OCI-LY7 (cell line): ENCODE measurements at regions not wholly inside any gene's neighbourhood (a gene's known extent, or its start where the extent isn't known, plus 50 kb on each side); places are given as distances from the start of the nearest gene placed in this dataset.

Experiments
- BruUV-seq: library from RNA; stranded (reverse); fragments of 400-500 nt; replicated peaks from 2 replicates; lab custom pipeline; 2021; lab: Mats Ljungman, UMichigan
- CTCF ChIA-PET: fragments of 300-600 bp; sonication (Branson Sonifier 250); formaldehyde crosslinking; loops from one replicate; lab custom pipeline; 2022; ENCODE audit warnings: antibody characterized with exemption; ENCODE audit not compliant: unreplicated experiment; lab: Charles Lee
- POLR2A ChIA-PET: fragments of 300-600 bp; sonication (Branson Sonifier 250); formaldehyde crosslinking; loops from one replicate; lab custom pipeline; 2022; ENCODE audit warnings: antibody characterized with exemption; lab: Charles Lee
- DNase-seq: peaks from one replicate; pipeline ENCODE4 v3.0.0-alpha.2; 2015; ENCODE audit warnings: low spot score
- H2AFZ ChIP-seq: fragments of 200-600 bp; sonication (generic), shearing (Covaris generic); 2 replicates; pipeline ENCODE4 v1.6.1; 2014; ENCODE audit warnings: mild to moderate bottlenecking, antibody characterized with exemption, low read length, moderate library complexity
- H3K27ac ChIP-seq: fragments of 200-600 bp; sonication (generic); 2 replicates; pipeline ENCODE4 v1.5.1; 2014; ENCODE audit warnings: mixed run types, low read depth, mild to moderate bottlenecking, moderate library complexity, low read length, inconsistent platforms; ENCODE audit not compliant: poor library complexity, severe bottlenecking
- H3K36me3 ChIP-seq: fragments of 200-600 bp; sonication (generic); 2 replicates; pipeline ENCODE4 v1.6.1; 2014; ENCODE audit warnings: mild to moderate bottlenecking, antibody characterized with exemption, low read length, moderate library complexity, mixed read lengths; ENCODE audit not compliant: insufficient read depth
- H3K4me1 ChIP-seq: fragments of 200-600 bp; sonication (generic); 2 replicates; pipeline ENCODE4 v1.5.1; 2014; ENCODE audit warnings: mild to moderate bottlenecking, low read length; ENCODE audit not compliant: insufficient read depth, poor library complexity, severe bottlenecking
- H3K4me2 ChIP-seq: fragments of 200-600 bp; sonication (generic); 2 replicates; pipeline ENCODE4 v1.6.1; 2014; ENCODE audit warnings: mild to moderate bottlenecking, low read length
- H3K4me3 ChIP-seq: fragments of 200-600 bp; sonication (generic); 2 replicates; pipeline ENCODE4 v1.5.1; 2014; ENCODE audit warnings: mild to moderate bottlenecking, low read depth, low read length; ENCODE audit not compliant: poor library complexity, severe bottlenecking
- H3K79me2 ChIP-seq: fragments of 200-600 bp; sonication (generic); 2 replicates; pipeline ENCODE4 v1.6.1; 2016; ENCODE audit warnings: low read depth, mild to moderate bottlenecking, low read length, moderate library complexity, mixed read lengths; ENCODE audit not compliant: insufficient read depth
- H3K9me2 ChIP-seq: fragments of 200-600 bp; sonication (generic); 2 replicates; pipeline ENCODE4 v1.6.1; 2016; ENCODE audit warnings: mild to moderate bottlenecking, low read length, mixed read lengths; ENCODE audit not compliant: insufficient read depth
- H3K9me3 ChIP-seq: fragments of 200-600 bp; sonication (generic); 2 replicates; pipeline ENCODE4 v1.6.1; 2014; ENCODE audit warnings: mild to moderate bottlenecking, mixed run types, low read length, mixed read lengths
- H4K20me1 ChIP-seq: fragments of 200-600 bp; sonication (generic); 2 replicates; pipeline ENCODE4 v1.6.1; 2014; ENCODE audit warnings: mild to moderate bottlenecking, antibody characterized with exemption, low read length, moderate library complexity, mixed read lengths; ENCODE audit not compliant: insufficient read depth
- CTCF ChIP-seq: fragments of 200-600 bp; sonication (generic); conservative IDR thresholded peaks from 2 replicates; pipeline ENCODE4 v1.5.1; 2014; ENCODE audit warnings: mild to moderate bottlenecking, antibody characterized with exemption, low read length, moderate library complexity, mixed read lengths
- EZH2phosphoT487 ChIP-seq: fragments of 200-600 bp; sonication (generic); IDR thresholded peaks from 2 replicates; pipeline ENCODE4 v1.6.1; 2018; ENCODE audit warnings: low read depth, borderline replicate concordance, mild to moderate bottlenecking, mixed run types, antibody characterized with exemption, low read length, moderate library complexity, mixed read lengths
- intact Hi-C: fragments of 100-400 bp; cut with micrococcal nuclease; formaldehyde crosslinking; loops from one replicate; pipeline ENCODE4 v1.10.0; 2022; ENCODE audit not compliant: unreplicated experiment

DNA sequence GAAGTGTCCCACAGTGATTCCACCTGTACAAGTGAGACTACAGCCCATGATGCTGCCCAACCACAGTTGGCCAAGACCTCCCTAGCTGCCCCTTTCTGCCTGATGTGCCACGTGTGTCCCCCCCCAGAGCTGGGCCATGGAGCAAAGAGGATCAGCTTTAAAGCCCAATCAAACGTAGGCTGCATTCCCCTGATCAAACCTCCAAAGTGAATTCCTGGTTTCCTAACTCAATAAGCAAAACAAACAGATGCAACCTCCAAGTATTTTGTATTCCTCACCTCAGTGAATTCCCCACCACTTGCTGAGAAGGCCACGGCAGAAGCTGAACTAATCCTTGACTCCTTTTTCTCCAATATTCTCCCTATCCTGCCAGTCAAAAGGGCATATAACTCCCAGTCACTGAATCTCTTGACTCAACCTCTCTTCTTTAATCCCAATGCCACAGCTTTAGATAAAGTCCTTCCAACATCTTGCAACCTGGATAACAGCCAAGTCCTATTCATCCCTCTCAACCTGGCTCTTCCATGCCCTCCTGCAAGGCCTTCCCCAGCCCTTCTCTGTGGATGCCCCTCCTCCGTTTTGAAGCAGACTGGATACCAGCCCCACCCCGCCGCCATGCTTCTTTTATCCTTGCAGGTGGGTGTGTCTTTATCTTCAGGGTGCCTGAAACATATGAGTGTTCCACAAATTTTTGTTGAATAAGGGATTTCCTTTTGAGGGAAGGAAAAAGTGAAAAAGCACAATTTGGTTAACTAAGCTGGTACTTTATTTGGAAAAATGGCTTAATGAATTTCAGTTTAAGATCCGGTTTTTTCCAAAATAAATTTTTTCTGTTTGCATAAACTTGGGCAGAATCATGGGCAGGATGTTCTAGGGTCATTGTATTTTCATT lies 285.2 kb upstream of the MKLN1 start:
- H3K27ac ChIP-seq: no peak overlapping the region
- no peak for DNase-seq
- CTCF ChIA-PET: no interaction called here
- H3K4me3 ChIP-seq: no peak overlapping the region
- H3K36me3 ChIP-seq: peaks cover 44% of the 10 kb centered on the region
- H3K79me2 ChIP-seq: peaks cover 26% of the 10 kb centered on the region; the same call in 1 of the 2 replicates
- TF ChIP-seq EZH2phosphoT487: no peak
- no peak for TF ChIP-seq CTCF
- H3K9me2 ChIP-seq: no peaks in the 10 kb centered on the region
- BruUV-seq: no TSS peak
- no peaks in the 10 kb centered on the region for H3K9me3 ChIP-seq
- peaks cover 3% of the 10 kb centered on the region for H3K4me1 ChIP-seq
- no peak overlapping the region for H2AFZ ChIP-seq
- intact Hi-C loops: no loop called here
- no peak overlapping the region for H3K4me2 ChIP-seq
- H4K20me1 ChIP-seq: no peaks in the 10 kb centered on the region; the same call in 1 of the 2 replicates
- POLR2A ChIA-PET: interaction anchor here (0.6 to 1.4 kb wide), 4 partner anchors 10 to 283 kb away, joined by 3 to 5 read pairs (median 4); no protein-coding TSS in a partner anchor

DNA sequence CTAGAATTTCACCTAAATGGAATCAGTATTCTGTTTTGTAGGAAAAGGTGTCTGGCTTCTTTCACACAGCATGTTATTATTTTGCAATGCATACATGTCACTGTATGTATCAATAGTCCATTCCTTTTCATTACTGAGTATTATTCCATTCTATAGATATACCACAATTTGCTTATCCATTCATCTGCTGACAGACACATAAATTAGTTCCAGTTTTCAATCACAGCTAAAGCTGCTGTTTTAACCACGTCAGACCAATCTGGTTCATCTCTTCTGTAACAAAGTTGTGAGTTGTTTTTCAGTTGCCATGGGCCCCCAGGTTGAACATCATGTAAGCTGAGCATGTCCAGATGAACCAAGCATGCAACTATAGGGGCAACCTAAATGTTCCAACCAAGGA lies 282.1 kb upstream of the MKLN1 start:
- intact Hi-C loops: no loop called here
- TF ChIP-seq EZH2phosphoT487: no peak
- TF ChIP-seq CTCF: no peak
- no TSS peak for BruUV-seq
- POLR2A ChIA-PET: no interaction called here
- no peak overlapping the region for H3K4me2 ChIP-seq
- no peaks in the 10 kb centered on the region; the same call in 1 of the 2 replicates for H4K20me1 ChIP-seq
- no peak overlapping the region for H3K4me3 ChIP-seq
- H3K79me2 ChIP-seq: no peaks in the 10 kb centered on the region; the same call in 1 of the 2 replicates
- peaks cover 2% of the 10 kb centered on the region for H3K4me1 ChIP-seq
- CTCF ChIA-PET: no interaction called here
- peaks cover 33% of the 10 kb centered on the region for H3K36me3 ChIP-seq
- H3K9me2 ChIP-seq: no peaks in the 10 kb centered on the region
- H3K27ac ChIP-seq: no peak overlapping the region
- H3K9me3 ChIP-seq: no peaks in the 10 kb centered on the region
- no peak overlapping the region for H2AFZ ChIP-seq
- DNase-seq: no peak

DNA sequence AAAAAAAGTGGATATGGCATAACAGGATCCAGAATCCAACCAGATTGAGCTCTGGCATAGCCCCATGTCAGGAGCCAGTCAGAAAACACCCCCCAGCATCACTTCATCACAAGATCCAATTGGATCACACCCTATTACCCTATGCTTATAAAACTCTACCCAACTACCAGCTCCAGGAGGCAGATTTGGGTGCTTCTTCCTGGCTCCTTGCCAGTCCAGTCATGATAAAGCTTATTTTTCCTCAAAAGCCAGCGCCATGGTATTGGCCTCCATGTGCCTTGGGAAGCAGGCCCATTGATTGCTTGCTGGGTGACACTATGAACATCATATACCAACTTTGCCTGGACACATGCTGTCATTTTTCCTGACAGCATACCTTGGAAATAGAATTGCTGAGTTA lies 281.4 kb upstream of the MKLN1 start:
- no peak overlapping the region for H3K27ac ChIP-seq
- H3K36me3 ChIP-seq: peaks cover 36% of the 10 kb centered on the region

More for the DNA sequence above, 281.4 kb upstream of the MKLN1 start:
- H3K4me2 ChIP-seq: no peak overlapping the region
- no peak for DNase-seq
- H3K4me1 ChIP-seq: no peaks in the 10 kb centered on the region
- H3K9me3 ChIP-seq: no peaks in the 10 kb centered on the region
- H4K20me1 ChIP-seq: no peaks in the 10 kb centered on the region; the same call in 1 of the 2 replicates
- BruUV-seq: no TSS peak
- intact Hi-C loops: no loop called here
- no peak overlapping the region for H2AFZ ChIP-seq
- H3K4me3 ChIP-seq: no peak overlapping the region
- no peaks in the 10 kb centered on the region for H3K9me2 ChIP-seq
- CTCF ChIA-PET: no interaction called here
- H3K79me2 ChIP-seq: peaks cover 2% of the 10 kb centered on the region; the same call in 1 of the 2 replicates
- TF ChIP-seq CTCF (no peak), EZH2phosphoT487 (no peak)
- POLR2A ChIA-PET: interaction anchor here (0.8 kb wide), 1 partner anchor 87 kb away, joined by 3 read pairs; no protein-coding TSS in a partner anchor
